Adrenal gland (tissue), 9 donors: ENCODE measurements at regions not wholly inside any gene's neighbourhood (a gene's known extent, or its start where the extent isn't known, plus 50 kb on each side); places are given as distances from the start of the nearest gene placed in this dataset.

Experiments used
- DNase-seq, 7 donors: peaks; one replicate each; pipeline ENCODE4 v3.0.0-alpha.2; 2019 to 2020
- H3K27ac ChIP-seq, 5 donors: fragments of 200-600 bp; sonication (generic) in 4 of 5; 1 replicate in 3 of 5; 2 replicates in 2 of 5; pipeline versions ENCODE4 v1.5.1 to v1.8.0; 2016 to 2020; ENCODE audit warnings: mild to moderate bottlenecking in 1 of 5
- H3K27me3 ChIP-seq: fragments of 200-600 bp; 2 replicates; pipeline ENCODE4 v1.8.0; 2021
- H3K36me3 ChIP-seq, 2 donors: fragments of 200-600 bp; replicated peaks in 1 of 2; 1 replicate in 1 of 2; 2 replicates in 1 of 2; pipeline versions ENCODE4 v1.5.1 to v1.8.0; 2018 to 2022
- H3K4me1 ChIP-seq, 2 donors: fragments of 200-600 bp; replicated peaks in 1 of 2; 1 replicate in 1 of 2; 2 replicates in 1 of 2; pipeline versions ENCODE4 v1.5.1 to v1.8.0; 2018 to 2021
- H3K4me3 ChIP-seq, 4 donors: fragments of 200-600 bp; sonication (generic) in 3 of 4; one replicate each; pipeline ENCODE4 v1.5.1; 2016 to 2018
- H3K9me3 ChIP-seq, 3 donors: fragments of 200-600 bp; sonication (generic) in 1 of 3; replicated peaks in 1 of 3; 1 replicate in 2 of 3; 2 replicates in 1 of 3; pipeline versions ENCODE4 v1.5.1 to v1.8.0; 2016 to 2021
- CTCF ChIP-seq, 6 experiments: fragments of 450-650 bp in 4 of 6; fragments of 200-600 bp in 2 of 6; sonication (generic) in 1 of 6; IDR thresholded peaks; 1 replicate in 5 of 6; 2 replicates in 1 of 6; pipeline versions ENCODE4 v1.5.1 to v1.8.0; 2016 to 2021; ENCODE audit warnings: antibody characterized with exemption in 6 of 6, mild to moderate bottlenecking in 2 of 6, moderate library complexity in 1 of 6
- POLR2A ChIP-seq, 2 donors: fragments of 450-650 bp; IDR thresholded peaks; one replicate each; pipeline ENCODE4 v1.6.1; 2017; ENCODE audit warnings: antibody characterized with exemption in 2 of 2, mild to moderate bottlenecking in 2 of 2, moderate library complexity in 1 of 2
- WGBS, 4 donors: extraction: QIAGEN DNeasy Blood & Tissue Kit in 2 of 4; methylation state at CpG; one replicate each; pipeline versions ENCODE4 v1.1.5 to v1.1.7; 2013 to 2017; 5-methylcytosine and 5-hydroxymethylcytosine counted together
- intact Hi-C, 2 donors: fragments of 100-400 bp; cut with DNase I; formaldehyde crosslinking; loops; one replicate each; pipeline versions ENCODE4 v1.14.1 to v1.15.0; 2022 to 2023
- donor health status: healthy with polysubstance abuse.
- donor health status: Bipolar disorder and iron deficiency.
- donor health status: DM: yes; HTN: yes; CAD: no.
- donor health status: DM: no; HTN: no; CAD: no.
- donor health status: DM: no; HTN: no; CAD: no.

- Histone ChIP-seq H3K4me3 (no peak overlapping the region), H3K4me1 (no peaks in the 10 kb centered on the region), H3K36me3 (no peaks in the 10 kb centered on the region), H3K27ac (no peak overlapping the region), H3K27me3 (no peaks in the 10 kb centered on the region), H3K9me3 (no peaks in the 10 kb centered on the region)
- TF ChIP-seq CTCF (IDR thresholded peaks at IDR 0.05) = no peak
- no peak for TF ChIP-seq POLR2A (IDR thresholded peaks at IDR 0.05)
- peak in 1 of 7 donors; percentile 6 for DNase-seq
- intact Hi-C loops = no loop called here
- 91 to 98% (median 95%) methylated on average over 3 of the region's 3 CpGs for WGBS, 4 donors
These were observed 140.3 kb upstream of the IRX2 start for GRCh38 chr5:2891781-2892180.

GRCh38 chr5:2890011-2890410 lies 138.5 kb upstream of the IRX2 start:
- peak in 1 of 7 donors; percentile 35 for DNase-seq
- Histone ChIP-seq H3K4me1 (no peaks in the 10 kb centered on the region), H3K27ac (no peak overlapping the region), H3K4me3 (no peak overlapping the region), H3K9me3 (no peaks in the 10 kb centered on the region), H3K36me3 (no peaks in the 10 kb centered on the region), H3K27me3 (no peaks in the 10 kb centered on the region)
- intact Hi-C loops = no loop called here
- TF ChIP-seq CTCF (IDR thresholded peaks at IDR 0.05) (no peak), POLR2A (IDR thresholded peaks at IDR 0.05) (no peak)
- WGBS, 4 donors = 81 to 89% (median 85%) methylated on average over 14 of the region's 14 CpGs

- Histone ChIP-seq H3K36me3 (no peaks in the 10 kb centered on the region), H3K9me3 (no peaks in the 10 kb centered on the region), H3K27me3 (no peaks in the 10 kb centered on the region), H3K4me1 (no peaks in the 10 kb centered on the region), H3K27ac (no peak overlapping the region), H3K4me3 (no peak overlapping the region)
- WGBS, 4 donors = 81 to 92% (median 89%) methylated on average over 2 to 5 of the region's 5 CpGs
- peak in 1 of 7 donors; percentile 6 for DNase-seq
- intact Hi-C loops = no loop called here
- TF ChIP-seq POLR2A (IDR thresholded peaks at IDR 0.05) (no peak), CTCF (IDR thresholded peaks at IDR 0.05) (no peak)
These were observed 137.1 kb upstream of the IRX2 start for GRCh38 chr5:2888520-2889060.

GRCh38 chr5:2887481-2888348 lies 136.2 kb upstream of the IRX2 start:
- DNase-seq = peak in 1 of 7 donors; percentile 23
- intact Hi-C loops = no loop called here
- WGBS, 4 donors = 71 to 79% (median 77%) methylated on average over 4 to 7 of the region's 7 CpGs
- no peaks in the 10 kb centered on the region for H3K36me3 ChIP-seq
- no peaks in the 10 kb centered on the region for H3K9me3 ChIP-seq
- no peaks in the 10 kb centered on the region for H3K27me3 ChIP-seq
- H3K4me1 ChIP-seq = no peaks in the 10 kb centered on the region
- no peak overlapping the region for H3K27ac ChIP-seq
- TF ChIP-seq CTCF (IDR thresholded peaks at IDR 0.05) (no peak), POLR2A (IDR thresholded peaks at IDR 0.05) (no peak)
- H3K4me3 ChIP-seq = no peak overlapping the region
